Right ventricle myocardium superior (tissue), 1 donor: ENCODE measurements at regions not wholly inside any gene's neighbourhood (a gene's known extent, or its start where the extent isn't known, plus 50 kb on each side); places are given as distances from the start of the nearest gene placed in this dataset.

ENCODE experiments used
- ATAC-seq: fragments of 200-7000 bp; cut with Tn5 transposase; one replicate; pipeline ENCODE4 v1.9.1; 2020; ENCODE audit warnings: mild to moderate bottlenecking; ENCODE audit not compliant: poor library complexity
- DNase-seq: peaks from one replicate; pipeline ENCODE4 v3.0.0-alpha.2; 2020
- intact Hi-C: fragments of 100-400 bp; cut with DNase I; formaldehyde crosslinking; loops from one replicate; pipeline ENCODE4 v1.11.2; 2022
- donor health status: DM: no; HTN: yes; CAD: no; lungs with severe emphysema.

- intact Hi-C loops, result no loop called here
- no peak for ATAC-seq
- DNase-seq, result no peak
These were observed 161.6 kb downstream of the PFKFB3 start for GRCh38 chr10:6364283-6364682.

- intact Hi-C loops, result no loop called here
- DNase-seq, result no peak
These were observed 162.2 kb downstream of the PFKFB3 start for GRCh38 chr10:6364893-6365292.

GRCh38 chr10:6365384-6365783, 162.7 kb downstream of the PFKFB3 start:
- no peak for ATAC-seq
- intact Hi-C loops, result no loop called here
- DNase-seq, result no peak

More at GRCh38 chr10:6364893-6365292, 162.2 kb downstream of the PFKFB3 start:
- peak; percentile 80 for ATAC-seq
